ENCODE measurements at regions not wholly inside any gene's neighbourhood (a gene's known extent, or its start where the extent isn't known, plus 50 kb on each side); places are given as distances from the start of the nearest gene placed in this dataset.

DNA sequence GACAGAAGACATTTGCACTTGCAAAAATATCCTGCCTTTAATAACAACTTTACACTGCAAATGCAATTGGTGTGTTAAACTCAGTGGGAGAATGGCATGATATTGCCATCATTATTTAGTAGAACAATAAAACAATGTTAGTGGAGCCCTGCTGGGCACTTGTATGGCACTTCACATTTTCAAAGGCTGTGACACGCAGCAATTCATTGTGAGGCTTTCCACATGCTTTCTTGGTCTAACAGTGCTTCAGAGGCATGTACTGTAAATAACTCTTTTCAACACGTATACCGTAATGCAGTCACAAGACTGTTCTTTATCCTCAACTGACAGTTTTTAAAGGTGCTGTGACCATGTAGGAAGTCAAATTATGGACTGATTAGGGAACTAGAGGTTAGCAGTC lies 155.5 kb upstream of the EPB41L4A start:
- intact Hi-C loops (cut with DNase I; ENCODE audit: low total_unique reads) = no loop called here

DNA sequence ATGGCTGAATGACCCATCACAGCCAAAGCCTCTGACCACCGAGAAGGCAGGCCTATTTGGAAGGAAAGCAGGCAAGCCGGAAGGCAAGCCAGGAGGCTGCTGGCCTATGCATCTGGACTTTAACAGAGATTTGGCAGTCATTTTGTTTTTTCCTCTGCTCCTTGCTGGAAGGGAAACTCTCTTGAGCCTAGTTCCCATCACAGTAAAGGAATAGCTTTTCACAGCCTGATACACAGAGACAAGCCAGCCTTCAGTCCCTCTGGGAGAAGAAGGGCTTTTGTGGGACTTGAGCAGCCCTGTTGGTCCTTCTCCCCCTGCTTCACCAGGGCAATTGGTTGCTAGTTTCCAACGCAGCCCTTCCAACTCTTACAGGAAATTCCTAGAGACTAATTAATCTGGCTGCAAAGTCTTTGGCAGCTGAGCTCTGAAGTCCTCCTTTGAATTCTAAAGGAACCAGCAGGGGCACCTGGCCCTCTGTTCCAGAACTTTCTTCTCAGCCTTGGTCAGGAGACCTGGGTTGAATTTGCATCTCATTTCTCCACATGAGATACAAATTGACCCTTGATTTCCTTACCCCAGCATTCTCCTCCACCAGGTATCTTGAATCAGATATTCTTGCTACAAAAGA lies 157.3 kb upstream of the EPB41L4A start:
- H3K36me3 ChIP-seq = no peaks in the 10 kb centered on the region
- 65 to 84% (median 76%) methylated on average over 3 of the region's 3 CpGs for WGBS, 5 donors
- TF ChIP-seq POLR2A (IDR thresholded peaks at IDR 0.05) (no peak), POLR2AphosphoS5 (IDR thresholded peaks at IDR 0.05) (no peak)
- TF ChIP-seq, protein P1, sequence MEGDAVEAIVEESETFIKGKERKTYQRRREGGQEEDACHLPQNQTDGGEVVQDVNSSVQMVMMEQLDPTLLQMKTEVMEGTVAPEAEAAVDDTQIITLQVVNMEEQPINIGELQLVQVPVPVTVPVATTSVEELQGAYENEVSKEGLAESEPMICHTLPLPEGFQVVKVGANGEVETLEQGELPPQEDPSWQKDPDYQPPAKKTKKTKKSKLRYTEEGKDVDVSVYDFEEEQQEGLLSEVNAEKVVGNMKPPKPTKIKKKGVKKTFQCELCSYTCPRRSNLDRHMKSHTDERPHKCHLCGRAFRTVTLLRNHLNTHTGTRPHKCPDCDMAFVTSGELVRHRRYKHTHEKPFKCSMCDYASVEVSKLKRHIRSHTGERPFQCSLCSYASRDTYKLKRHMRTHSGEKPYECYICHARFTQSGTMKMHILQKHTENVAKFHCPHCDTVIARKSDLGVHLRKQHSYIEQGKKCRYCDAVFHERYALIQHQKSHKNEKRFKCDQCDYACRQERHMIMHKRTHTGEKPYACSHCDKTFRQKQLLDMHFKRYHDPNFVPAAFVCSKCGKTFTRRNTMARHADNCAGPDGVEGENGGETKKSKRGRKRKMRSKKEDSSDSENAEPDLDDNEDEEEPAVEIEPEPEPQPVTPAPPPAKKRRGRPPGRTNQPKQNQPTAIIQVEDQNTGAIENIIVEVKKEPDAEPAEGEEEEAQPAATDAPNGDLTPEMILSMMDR (IDR thresholded peaks at IDR 0.05 in 8 of 11, conservative IDR thresholded peaks at IDR 0.05 in 3 of 11) = no peak
- H3K4me3 ChIP-seq = no peak overlapping the region
- no peak for DNase-seq
- H3K27ac ChIP-seq = no peak overlapping the region
- intact Hi-C loops (cut with DNase I; ENCODE audit: low total_unique reads) = no loop called here
- no peaks in the 10 kb centered on the region for H3K27me3 ChIP-seq (replicated peaks in 1 of 7)
- H3K4me1 ChIP-seq = no peaks in the 10 kb centered on the region
- H3K9me3 ChIP-seq = no peaks in the 10 kb centered on the region

More for the DNA sequence above, 155.5 kb upstream of the EPB41L4A start:
- Histone ChIP-seq H3K36me3 (no peaks in the 10 kb centered on the region), H3K9me3 (no peaks in the 10 kb centered on the region), H3K4me1 (no peaks in the 10 kb centered on the region), H3K27ac (no peak overlapping the region), H3K27me3 (replicated peaks in 1 of 7) (peaks cover 0 to 3% (median 0%) of the 10 kb centered on the region in 7 donors), H3K4me3 (no peak overlapping the region)
- TF ChIP-seq, protein P1 (IDR thresholded peaks at IDR 0.05 in 8 of 11, conservative IDR thresholded peaks at IDR 0.05 in 3 of 11) = no peak
- TF ChIP-seq POLR2AphosphoS5 (IDR thresholded peaks at IDR 0.05) (no peak), POLR2A (IDR thresholded peaks at IDR 0.05) (no peak)
- no peak for DNase-seq
- WGBS, 5 donors = 17 to 52% (median 31%) methylated on average over 3 of the region's 3 CpGs

GRCh38 chr5:112579599-112580170 lies 158.0 kb upstream of the APC start:
- TF ChIP-seq, protein P1 (IDR thresholded peaks at IDR 0.05 in 8 of 11, conservative IDR thresholded peaks at IDR 0.05 in 3 of 11) = no peak
- TF ChIP-seq POLR2AphosphoS5 (IDR thresholded peaks at IDR 0.05) = no peak
- TF ChIP-seq POLR2A (IDR thresholded peaks at IDR 0.05) = no peak
- no peaks in the 10 kb centered on the region for H3K9me3 ChIP-seq
- no peak overlapping the region for H3K4me3 ChIP-seq
- H3K27me3 ChIP-seq (replicated peaks in 1 of 7) = no peaks in the 10 kb centered on the region
- no peaks in the 10 kb centered on the region for H3K36me3 ChIP-seq
- intact Hi-C loops (cut with DNase I; ENCODE audit: low total_unique reads) = no loop called here
- H3K27ac ChIP-seq = no peak overlapping the region
- WGBS, 5 donors = 84 to 93% (median 89%) methylated on average over 1 of the region's 1 CpG
- H3K4me1 ChIP-seq = no peaks in the 10 kb centered on the region
- no peak for DNase-seq

DNA sequence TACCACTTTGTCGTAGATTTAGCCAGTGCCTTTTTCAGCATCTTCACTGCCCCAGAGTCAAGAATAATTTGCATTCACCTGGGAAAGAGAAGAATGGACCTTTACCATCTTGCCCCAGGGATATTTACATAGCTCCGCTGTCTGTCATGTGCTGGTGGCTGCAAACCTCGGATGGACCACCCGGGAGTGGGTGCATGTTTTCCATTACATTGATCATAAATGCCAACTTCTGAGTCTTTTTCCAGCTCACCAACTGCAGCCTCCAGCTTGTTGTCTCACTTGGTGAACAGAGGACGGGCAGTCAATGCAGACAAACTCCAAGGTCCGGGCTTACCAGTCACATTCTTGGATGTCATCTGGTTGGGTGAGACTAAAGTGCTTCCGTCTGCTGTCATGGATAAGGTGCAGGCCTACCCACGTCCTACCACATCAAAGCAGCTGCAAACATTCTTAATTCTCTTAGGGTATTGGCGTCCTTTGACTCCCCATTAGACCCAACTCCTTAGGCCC lies 155.8 kb upstream of the APC start:
- H3K4me3 ChIP-seq = no peak overlapping the region
- 68 to 84% (median 72%) methylated on average over 9 of the region's 9 CpGs for WGBS, 5 donors
- peaks cover 0 to 8% (median 0%) of the 10 kb centered on the region in 7 donors for H3K27me3 ChIP-seq (replicated peaks in 1 of 7)
- intact Hi-C loops (cut with DNase I; ENCODE audit: low total_unique reads) = no loop called here
- no peaks in the 10 kb centered on the region for H3K9me3 ChIP-seq
- no peaks in the 10 kb centered on the region for H3K36me3 ChIP-seq
- H3K27ac ChIP-seq = no peak overlapping the region
- TF ChIP-seq POLR2A (IDR thresholded peaks at IDR 0.05) = no peak
- TF ChIP-seq, protein P1 (IDR thresholded peaks at IDR 0.05 in 8 of 11, conservative IDR thresholded peaks at IDR 0.05 in 3 of 11) = no peak
- TF ChIP-seq POLR2AphosphoS5 (IDR thresholded peaks at IDR 0.05) = no peak
- H3K4me1 ChIP-seq = no peaks in the 10 kb centered on the region
- no peak for DNase-seq

Data from spleen (tissue), 11 donors.